KG1 (cell line): ENCODE measurements at regions not wholly inside any gene's neighbourhood (a gene's known extent, or its start where the extent isn't known, plus 50 kb on each side); places are given as distances from the start of the nearest gene placed in this dataset.

Source experiments
- DNase-seq: peaks from one replicate; lab custom pipeline; 2025; lab: John Stamatoyannopoulos, UW

GRCh38 chr15:70226337-70226980 lies 128.7 kb upstream of the TLE3 start:
- DNase-seq = no peak

GRCh38 chr15:70225416-70225815 lies 127.7 kb upstream of the TLE3 start:
- DNase-seq = no peak

GRCh38 chr15:70222606-70223005 lies 124.9 kb upstream of the TLE3 start:
- no peak for DNase-seq

- no peak for DNase-seq
Observed at GRCh38 chr15:70220490-70221096, 122.9 kb upstream of the TLE3 start.

GRCh38 chr15:70219966-70220365 lies 122.2 kb upstream of the TLE3 start:
- DNase-seq = no peak

GRCh38 chr15:70219256-70219895 lies 121.7 kb upstream of the TLE3 start:
- DNase-seq = no peak

GRCh38 chr15:70217226-70218160 lies 119.8 kb upstream of the TLE3 start:
- DNase-seq = no peak

- DNase-seq = no peak
Observed at GRCh38 chr15:70215951-70216350, 118.2 kb upstream of the TLE3 start.

- DNase-seq = no peak
Observed at GRCh38 chr15:70214941-70215635, 117.4 kb upstream of the TLE3 start.

- no peak for DNase-seq
Observed at GRCh38 chr15:70214276-70214675, 116.6 kb upstream of the TLE3 start.

GRCh38 chr15:70213794-70214193 lies 116.1 kb upstream of the TLE3 start:
- DNase-seq = no peak

- no peak for DNase-seq
Observed at GRCh38 chr15:70212963-70213315, 115.2 kb upstream of the TLE3 start.

GRCh38 chr15:70212286-70212962 lies 114.7 kb upstream of the TLE3 start:
- DNase-seq = no peak

- DNase-seq = no peak
Observed at GRCh38 chr15:70210528-70210927, 112.8 kb upstream of the TLE3 start.

GRCh38 chr15:70210076-70210475 lies 112.4 kb upstream of the TLE3 start:
- DNase-seq = no peak

GRCh38 chr15:70209499-70209898 lies 111.8 kb upstream of the TLE3 start:
- no peak for DNase-seq

- DNase-seq = no peak
Observed at GRCh38 chr15:70208332-70208731, 110.6 kb upstream of the TLE3 start.

GRCh38 chr15:70206668-70207067 lies 109.0 kb upstream of the TLE3 start:
- no peak for DNase-seq

- DNase-seq = no peak
Observed at GRCh38 chr15:70204652-70205051, 106.9 kb upstream of the TLE3 start.

- no peak for DNase-seq
Observed at GRCh38 chr15:70203981-70204560, 106.4 kb upstream of the TLE3 start.

- DNase-seq = no peak
Observed at GRCh38 chr15:70202756-70203155, 105.0 kb upstream of the TLE3 start.
